GM23248 (cell line): ENCODE measurements at regions not wholly inside any gene's neighbourhood (a gene's known extent, or its start where the extent isn't known, plus 50 kb on each side); places are given as distances from the start of the nearest gene placed in this dataset.

ENCODE experiments used
- DNase-seq: peaks from one replicate; pipeline ENCODE4 v3.0.0-alpha.2; 2015
- H2AFZ ChIP-seq: fragments of 200-600 bp; sonication (generic); 2 replicates; pipeline ENCODE4 v1.6.1; 2016; ENCODE audit warnings: antibody characterized with exemption
- H3F3A ChIP-seq: fragments of 200-600 bp; sonication (generic); 2 replicates; pipeline ENCODE4 v1.6.1; 2016; ENCODE audit warnings: mild to moderate bottlenecking, antibody characterized with exemption, mixed run types; ENCODE audit not compliant: insufficient read depth
- H3K27ac ChIP-seq: fragments of 200-600 bp; sonication (generic); 2 replicates; pipeline ENCODE4 v1.5.1; 2016; ENCODE audit warnings: mild to moderate bottlenecking
- H3K27me3 ChIP-seq: fragments of 200-600 bp; sonication (generic); replicated peaks from 2 replicates; pipeline ENCODE4 v1.6.1; 2016; ENCODE audit warnings: mild to moderate bottlenecking; ENCODE audit not compliant: insufficient read depth
- H3K36me3 ChIP-seq: fragments of 200-600 bp; sonication (generic); 2 replicates; pipeline ENCODE4 v1.6.1; 2016; ENCODE audit warnings: low read depth, mild to moderate bottlenecking
- H3K4me1 ChIP-seq: fragments of 200-600 bp; sonication (generic); 2 replicates; pipeline ENCODE4 v1.6.1; 2016; ENCODE audit warnings: mild to moderate bottlenecking; ENCODE audit not compliant: insufficient read depth
- H3K4me2 ChIP-seq: fragments of 200-600 bp; sonication (generic); one replicate; pipeline ENCODE4 v1.6.1; 2016; ENCODE audit warnings: mild to moderate bottlenecking; ENCODE audit not compliant: unreplicated experiment
- H3K4me3 ChIP-seq: fragments of 200-600 bp; sonication (generic); 2 replicates; pipeline ENCODE4 v1.5.1; 2016; ENCODE audit warnings: mild to moderate bottlenecking
- H3K79me2 ChIP-seq: fragments of 200-600 bp; sonication (generic); 2 replicates; pipeline ENCODE4 v1.6.1; 2016; ENCODE audit warnings: mild to moderate bottlenecking; ENCODE audit not compliant: insufficient read depth
- H3K9ac ChIP-seq: fragments of 200-600 bp; sonication (generic); 2 replicates; pipeline ENCODE4 v1.6.1; 2016; ENCODE audit warnings: mild to moderate bottlenecking
- H3K9me2 ChIP-seq: fragments of 200-600 bp; sonication (generic); 2 replicates; pipeline ENCODE4 v1.6.1; 2016; ENCODE audit warnings: mixed run types, mild to moderate bottlenecking, moderate library complexity; ENCODE audit not compliant: insufficient read depth
- H3K9me3 ChIP-seq: fragments of 200-600 bp; sonication (generic); one replicate; pipeline ENCODE4 v1.6.1; 2017; ENCODE audit warnings: low read depth
- H4K20me1 ChIP-seq: fragments of 200-600 bp; sonication (generic); 2 replicates; pipeline ENCODE4 v1.6.0; 2016; ENCODE audit not compliant: insufficient read depth
- EZH2 ChIP-seq: fragments of 200-600 bp; sonication (generic); IDR thresholded peaks from 2 replicates; pipeline ENCODE4 v1.6.1; 2018; ENCODE audit warnings: antibody characterized with exemption, mild to moderate bottlenecking; ENCODE audit not compliant: insufficient read depth, poor library complexity, severe bottlenecking
- EZH2phosphoT487 ChIP-seq: fragments of 200-600 bp; sonication (generic); IDR thresholded peaks from 2 replicates; pipeline ENCODE4 v1.6.1; 2018; ENCODE audit warnings: antibody characterized with exemption, moderate library complexity, mild to moderate bottlenecking, low read depth; ENCODE audit not compliant: insufficient read depth
- WGBS, 2 experiments: methylation state at CpG; one replicate each; pipeline ENCODE4 v1.1.6; 2015 to 2017; ENCODE audit warnings: low lambda C conversion rate in 2 of 2, low coverage in 1 of 2; ENCODE audit errors: missing lambda C conversion rate in 2 of 2; 5-methylcytosine and 5-hydroxymethylcytosine counted together
- in situ Hi-C: fragments of 300-500 bp; cut with MboI; formaldehyde crosslinking; loops from 2 replicates; pipeline ENCODE4 v1.15.0; 2020

DNA sequence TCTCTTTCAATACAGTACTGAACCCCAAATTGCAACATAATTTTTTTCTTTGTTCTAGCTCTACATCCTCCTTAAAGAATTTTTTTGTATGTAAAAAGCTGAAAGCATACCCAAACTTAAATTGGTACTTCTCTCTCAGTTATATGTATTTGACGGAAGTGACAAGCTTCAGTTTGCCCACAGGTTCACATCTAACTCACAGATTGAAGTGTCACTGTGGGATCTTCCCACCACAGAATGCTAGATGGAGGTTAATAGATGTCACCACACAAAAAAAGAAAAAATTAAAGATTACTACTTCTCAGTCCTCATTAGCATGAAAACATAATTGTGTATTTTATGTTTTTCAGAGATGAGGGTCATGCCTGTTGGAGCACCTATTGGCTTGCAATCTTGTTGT, 150.9 kb upstream of the GHITM start:
- H2AFZ ChIP-seq = no peak overlapping the region
- H3K9me3 ChIP-seq = no peaks in the 10 kb centered on the region
- no peaks in the 10 kb centered on the region for H3K9me2 ChIP-seq
- no peaks in the 10 kb centered on the region for H4K20me1 ChIP-seq
- H3K4me3 ChIP-seq = no peak overlapping the region
- no peaks in the 10 kb centered on the region for H3F3A ChIP-seq
- no peaks in the 10 kb centered on the region for H3K36me3 ChIP-seq
- H3K9ac ChIP-seq = no peak overlapping the region
- no peak for DNase-seq
- no peak overlapping the region for H3K4me2 ChIP-seq
- 24 to 29% methylated on average over 1 of the region's 1 CpG for WGBS, 2 experiments
- H3K27me3 ChIP-seq = no peaks in the 10 kb centered on the region
- H3K27ac ChIP-seq = no peak overlapping the region
- H3K79me2 ChIP-seq = no peaks in the 10 kb centered on the region
- TF ChIP-seq EZH2 = no peak
- no peak for TF ChIP-seq EZH2phosphoT487
- in situ Hi-C loops = no loop called here
- no peaks in the 10 kb centered on the region for H3K4me1 ChIP-seq

DNA sequence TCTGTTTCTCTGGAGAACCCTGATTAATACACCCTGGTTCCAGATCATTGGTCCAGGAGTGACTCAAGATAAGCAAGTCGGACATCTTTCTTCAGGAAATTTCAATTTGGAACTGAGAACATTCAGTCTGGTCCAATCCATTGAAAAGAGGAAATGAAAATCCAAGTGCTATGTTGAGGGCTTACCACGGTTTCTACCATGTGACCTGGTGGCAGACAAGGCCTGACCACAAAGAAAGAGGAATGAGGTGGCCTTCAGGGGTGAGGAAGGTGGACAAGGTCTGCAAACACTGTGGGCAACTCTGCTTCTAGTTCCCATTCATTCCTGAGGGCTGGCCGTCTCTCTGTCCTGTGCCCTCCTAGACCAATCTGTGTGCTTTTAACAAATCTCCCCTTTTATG, 149.2 kb upstream of the GHITM start:
- no peaks in the 10 kb centered on the region for H3F3A ChIP-seq
- no peaks in the 10 kb centered on the region for H3K4me1 ChIP-seq
- H3K79me2 ChIP-seq = no peaks in the 10 kb centered on the region
- H3K36me3 ChIP-seq = no peaks in the 10 kb centered on the region
- TF ChIP-seq EZH2 = no peak
- TF ChIP-seq EZH2phosphoT487 = no peak
- no peaks in the 10 kb centered on the region for H3K9me2 ChIP-seq
- H3K4me2 ChIP-seq = no peak overlapping the region
- no peak overlapping the region for H2AFZ ChIP-seq
- H3K9me3 ChIP-seq = no peaks in the 10 kb centered on the region
- no peak overlapping the region for H3K9ac ChIP-seq
- no peak overlapping the region for H3K27ac ChIP-seq
- in situ Hi-C loops = no loop called here
- 10 to 22% methylated on average over 3 of the region's 3 CpGs for WGBS, 2 experiments
- H3K27me3 ChIP-seq = no peaks in the 10 kb centered on the region
- H4K20me1 ChIP-seq = no peaks in the 10 kb centered on the region
- H3K4me3 ChIP-seq = no peak overlapping the region
- no peak for DNase-seq

DNA sequence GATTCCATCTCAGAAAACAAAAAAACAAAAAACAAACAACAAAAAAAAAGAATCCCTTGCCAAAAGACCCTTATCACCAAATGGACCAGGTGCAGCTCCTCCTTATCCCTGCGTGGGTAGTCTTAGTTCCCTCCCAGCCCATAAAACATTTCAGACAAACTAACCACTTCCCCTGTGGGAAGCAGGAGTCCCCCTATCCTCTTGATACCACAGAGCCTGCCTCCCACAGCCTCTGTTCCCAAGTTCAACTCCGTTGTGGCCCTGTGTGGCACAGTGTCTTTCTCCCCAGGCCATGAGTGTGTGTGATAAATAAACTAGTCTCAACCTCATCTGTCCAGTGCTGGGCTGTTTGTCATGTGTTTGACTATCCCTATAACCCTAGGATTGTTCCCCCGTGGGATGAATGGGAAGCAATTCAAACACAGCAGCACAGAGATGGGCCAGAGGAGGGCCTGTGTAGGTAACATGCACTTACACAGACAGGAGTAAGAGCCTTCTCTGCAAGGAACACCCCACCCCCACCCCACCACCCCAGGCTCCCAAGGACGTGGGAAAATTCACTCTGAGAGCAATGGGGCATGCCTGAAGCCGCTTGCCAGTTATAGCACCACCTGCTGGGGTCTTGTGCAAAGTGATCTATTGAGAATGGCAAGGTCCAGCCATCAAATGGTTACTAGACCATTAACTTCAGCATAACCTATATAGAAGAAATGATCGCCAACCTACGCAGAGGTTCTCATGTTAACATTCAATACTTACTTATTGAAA, 147.1 kb upstream of the GHITM start:
- Histone ChIP-seq H3K4me3 (no peak overlapping the region), H3K9me2 (no peaks in the 10 kb centered on the region), H2AFZ (no peak overlapping the region), H3K27ac (no peak overlapping the region), H3K27me3 (no peaks in the 10 kb centered on the region), H3K4me1 (no peaks in the 10 kb centered on the region), H3K4me2 (no peak overlapping the region), H3K79me2 (no peaks in the 10 kb centered on the region), H3K36me3 (no peaks in the 10 kb centered on the region), H3K9me3 (no peaks in the 10 kb centered on the region), H4K20me1 (no peaks in the 10 kb centered on the region), H3F3A (no peaks in the 10 kb centered on the region), H3K9ac (no peak overlapping the region)
- DNase-seq = peak; percentile 23
- in situ Hi-C loops = no loop called here
- TF ChIP-seq EZH2 = no peak
- TF ChIP-seq EZH2phosphoT487 = no peak
- WGBS, 2 experiments = 16 to 21% methylated on average over 7 of the region's 7 CpGs

DNA sequence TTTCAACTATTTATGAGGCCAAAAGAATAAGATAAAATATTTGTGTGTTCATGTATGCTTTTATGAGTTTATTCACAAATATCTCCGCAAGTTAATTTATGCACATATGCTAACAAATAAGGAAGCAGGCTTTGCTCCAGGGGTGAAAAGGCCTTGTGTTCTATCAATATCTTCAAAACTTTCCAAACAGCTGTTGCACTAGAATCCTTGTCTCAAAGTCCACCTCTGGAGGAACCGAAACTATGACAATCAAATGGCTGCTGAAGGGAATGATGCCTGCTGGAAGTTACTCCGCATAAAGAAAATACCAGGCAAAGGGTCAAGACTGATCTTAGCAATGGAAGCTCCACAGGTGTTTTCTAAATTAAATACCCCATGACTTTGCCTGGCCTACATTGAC, 145.0 kb upstream of the GHITM start:
- no peak for TF ChIP-seq EZH2phosphoT487
- Histone ChIP-seq H3K4me3 (no peak overlapping the region), H3K27ac (no peak overlapping the region), H3K4me2 (no peak overlapping the region), H2AFZ (no peak overlapping the region), H3K9ac (no peak overlapping the region), H3K4me1 (no peaks in the 10 kb centered on the region), H3F3A (no peaks in the 10 kb centered on the region), H4K20me1 (no peaks in the 10 kb centered on the region), H3K9me2 (no peaks in the 10 kb centered on the region), H3K27me3 (no peaks in the 10 kb centered on the region), H3K36me3 (no peaks in the 10 kb centered on the region), H3K79me2 (no peaks in the 10 kb centered on the region), H3K9me3 (no peaks in the 10 kb centered on the region)
- DNase-seq = no peak
- in situ Hi-C loops = no loop called here
- 41% methylated on average over 3 of the region's 3 CpGs for WGBS, 2 experiments
